ENCODE measurements at regions not wholly inside any gene's neighbourhood (a gene's known extent, or its start where the extent isn't known, plus 50 kb on each side); places are given as distances from the start of the nearest gene placed in this dataset.
"Not testable (repeated sequence)": the region's sequence is repeated elsewhere in the genome, so short reads cannot be mapped to it uniquely, and the experiment has no call there.

GRCh38 chr12:88921890-88922532, 341.7 kb upstream of the KITLG start:
- POLR2A ChIA-PET: no interaction called here
- H3K4me3 Mint-ChIP-seq: no peak overlapping the region
- no peak overlapping the region for H3K27ac Mint-ChIP-seq
- DNase-seq: no peak
- no peaks in the 10 kb centered on the region for H3K36me3 Mint-ChIP-seq
- peaks cover 4% of the 10 kb centered on the region for H3K27me3 Mint-ChIP-seq
- H3K9me3 Mint-ChIP-seq: no peaks in the 10 kb centered on the region
- no peaks in the 10 kb centered on the region for H3K4me1 Mint-ChIP-seq
- ATAC-seq (ENCODE audit: low read depth): no peak

- DNase-seq: no peak
- no peaks in the 10 kb centered on the region for H3K9me3 Mint-ChIP-seq
- peaks cover 4% of the 10 kb centered on the region for H3K27me3 Mint-ChIP-seq
- H3K4me1 Mint-ChIP-seq: no peaks in the 10 kb centered on the region
- POLR2A ChIA-PET: no interaction called here
- no peak overlapping the region for H3K27ac Mint-ChIP-seq
- H3K4me3 Mint-ChIP-seq: no peak overlapping the region
- ATAC-seq (ENCODE audit: low read depth): no peak
- H3K36me3 Mint-ChIP-seq: no peaks in the 10 kb centered on the region
These were observed 341.2 kb upstream of the KITLG start for GRCh38 chr12:88921434-88921833.

DNA sequence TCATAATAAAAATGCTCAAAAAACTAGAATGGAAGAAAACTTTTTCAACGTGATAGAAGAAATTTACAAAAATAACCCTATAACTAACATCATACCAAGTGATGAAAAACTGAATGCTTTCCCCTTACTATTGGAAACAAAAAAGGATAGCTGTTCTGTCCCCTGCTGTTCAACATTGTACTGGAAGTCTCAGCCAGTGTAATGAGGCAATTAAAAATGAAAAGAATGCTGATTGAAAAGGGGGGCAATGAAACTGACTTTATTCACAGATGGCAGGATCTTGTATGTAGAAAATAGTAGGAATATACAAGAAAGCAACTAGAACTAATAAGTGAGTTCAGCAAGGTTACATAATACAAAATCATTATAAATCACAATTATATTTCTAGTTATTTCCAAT, 337.9 kb upstream of the KITLG start:
- POLR2A ChIA-PET: no interaction called here
- H3K4me3 Mint-ChIP-seq: no peak overlapping the region
- peaks cover 8% of the 10 kb centered on the region for H3K9me3 Mint-ChIP-seq
- H3K36me3 Mint-ChIP-seq: no peaks in the 10 kb centered on the region
- H3K4me1 Mint-ChIP-seq: no peaks in the 10 kb centered on the region
- no peak overlapping the region for H3K27ac Mint-ChIP-seq
- DNase-seq: no peak
- no peaks in the 10 kb centered on the region for H3K27me3 Mint-ChIP-seq
- no peak for ATAC-seq (ENCODE audit: low read depth)

DNA sequence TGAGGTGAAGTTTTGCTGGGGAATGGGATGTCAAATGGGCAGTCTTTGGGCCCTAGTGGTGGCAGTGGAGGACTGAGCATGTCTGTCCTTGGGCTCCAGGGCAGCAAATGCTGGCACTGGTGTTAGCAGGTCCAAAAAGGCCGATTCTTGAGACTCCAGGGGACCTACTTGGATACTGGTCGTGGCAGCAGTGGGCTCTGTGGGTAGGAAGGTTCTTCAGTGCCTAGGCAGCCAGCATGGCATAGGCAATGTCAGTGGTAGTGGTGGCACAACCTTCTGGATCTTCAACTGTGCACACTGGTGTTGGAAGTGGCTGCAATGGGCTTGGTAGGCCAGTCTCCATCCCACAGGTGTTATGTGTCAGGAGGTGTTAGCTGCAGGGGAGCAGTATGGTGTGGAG, 334.7 kb upstream of the KITLG start:
- Mint-ChIP-seq H3K4me1 (no peaks in the 10 kb centered on the region), H3K27ac (no peak overlapping the region), H3K36me3 (no peaks in the 10 kb centered on the region), H3K27me3 (no peaks in the 10 kb centered on the region), H3K4me3 (no peak overlapping the region), H3K9me3 (peaks cover 8% of the 10 kb centered on the region)
- DNase-seq (no peak), ATAC-seq (ENCODE audit: low read depth) (no peak)
- POLR2A ChIA-PET: no interaction called here

DNA sequence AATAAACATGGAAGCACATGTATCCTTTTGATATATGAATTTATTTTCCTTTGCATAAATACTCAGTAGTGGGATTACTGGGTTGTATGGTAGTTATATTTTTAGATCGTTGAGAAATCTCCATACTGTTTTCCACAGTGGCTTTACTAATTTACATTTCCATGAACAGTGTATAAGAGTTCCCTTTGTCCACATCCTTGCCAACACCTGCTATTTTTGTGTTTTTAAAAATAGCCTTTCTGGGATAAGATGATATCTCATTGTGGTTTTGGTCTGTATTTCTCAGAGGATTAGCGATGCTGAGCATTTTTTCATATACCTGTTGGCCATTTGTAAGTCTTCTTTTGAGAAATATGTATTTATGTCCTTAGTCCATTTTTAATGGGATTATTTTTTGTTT, 329.2 kb upstream of the KITLG start:
- Mint-ChIP-seq H3K9me3 (peaks cover 4% of the 10 kb centered on the region), H3K4me3 (no peak overlapping the region), H3K36me3 (no peaks in the 10 kb centered on the region), H3K27me3 (no peaks in the 10 kb centered on the region), H3K4me1 (no peaks in the 10 kb centered on the region), H3K27ac (no peak overlapping the region)
- DNase-seq: no peak
- no peak for ATAC-seq (ENCODE audit: low read depth)
- POLR2A ChIA-PET: no interaction called here

- Mint-ChIP-seq H3K27me3 (no peaks in the 10 kb centered on the region), H3K9me3 (no peaks in the 10 kb centered on the region), H3K4me3 (no peak overlapping the region), H3K36me3 (no peaks in the 10 kb centered on the region), H3K27ac (no peak overlapping the region), H3K4me1 (no peaks in the 10 kb centered on the region)
- DNase-seq (no peak), ATAC-seq (ENCODE audit: low read depth) (no peak)
- POLR2A ChIA-PET: no interaction called here
These were observed 328.1 kb upstream of the KITLG start for GRCh38 chr12:88908345-88908744.

- no peak for ATAC-seq (ENCODE audit: low read depth)
These were observed 324.4 kb upstream of the KITLG start for GRCh38 chr12:88904705-88905104.

DNA sequence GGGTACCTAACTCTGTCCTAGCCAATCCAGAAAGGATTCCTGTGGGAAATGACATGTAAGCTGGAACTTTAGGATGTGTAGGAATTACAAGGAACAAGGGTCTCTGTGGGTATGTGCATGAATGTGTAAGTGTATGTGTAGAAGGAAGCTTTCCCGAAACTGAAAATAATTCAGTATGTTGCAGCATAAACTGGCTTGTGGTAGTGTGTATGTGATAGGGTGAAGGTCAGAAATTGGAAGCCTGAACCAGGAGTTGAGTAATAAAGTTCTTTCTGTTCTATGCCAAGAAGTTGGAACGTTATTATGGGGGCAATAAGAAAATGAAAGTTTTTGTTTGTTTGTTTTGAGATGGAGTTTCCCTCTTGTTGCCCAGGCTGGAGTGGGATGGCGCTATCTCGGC, 323.1 kb upstream of the KITLG start:
- POLR2A ChIA-PET: no interaction called here
- Mint-ChIP-seq H3K36me3 (no peaks in the 10 kb centered on the region), H3K27ac (no peak overlapping the region), H3K4me1 (no peaks in the 10 kb centered on the region), H3K4me3 (no peak overlapping the region), H3K9me3 (no peaks in the 10 kb centered on the region), H3K27me3 (peaks cover 8% of the 10 kb centered on the region)
- DNase-seq: no peak
- ATAC-seq (ENCODE audit: low read depth): no peak

More at GRCh38 chr12:88904705-88905104, 324.4 kb upstream of the KITLG start:
- H3K9me3 Mint-ChIP-seq: no peaks in the 10 kb centered on the region
- DNase-seq: no peak
- H3K27ac Mint-ChIP-seq: no peak overlapping the region
- H3K4me3 Mint-ChIP-seq: no peak overlapping the region
- no peaks in the 10 kb centered on the region for H3K36me3 Mint-ChIP-seq
- POLR2A ChIA-PET: no interaction called here
- H3K27me3 Mint-ChIP-seq: peaks cover 3% of the 10 kb centered on the region
- H3K4me1 Mint-ChIP-seq: no peaks in the 10 kb centered on the region

GRCh38 chr12:88897723-88898122, 317.5 kb upstream of the KITLG start:
- no peaks in the 10 kb centered on the region for H3K4me1 Mint-ChIP-seq
- peaks cover 8% of the 10 kb centered on the region for H3K27me3 Mint-ChIP-seq
- no peaks in the 10 kb centered on the region for H3K36me3 Mint-ChIP-seq
- no peak overlapping the region for H3K4me3 Mint-ChIP-seq
- DNase-seq (no peak), ATAC-seq (ENCODE audit: low read depth) (no peak)
- POLR2A ChIA-PET: no interaction called here
- H3K9me3 Mint-ChIP-seq: no peaks in the 10 kb centered on the region
- H3K27ac Mint-ChIP-seq: no peak overlapping the region

DNA sequence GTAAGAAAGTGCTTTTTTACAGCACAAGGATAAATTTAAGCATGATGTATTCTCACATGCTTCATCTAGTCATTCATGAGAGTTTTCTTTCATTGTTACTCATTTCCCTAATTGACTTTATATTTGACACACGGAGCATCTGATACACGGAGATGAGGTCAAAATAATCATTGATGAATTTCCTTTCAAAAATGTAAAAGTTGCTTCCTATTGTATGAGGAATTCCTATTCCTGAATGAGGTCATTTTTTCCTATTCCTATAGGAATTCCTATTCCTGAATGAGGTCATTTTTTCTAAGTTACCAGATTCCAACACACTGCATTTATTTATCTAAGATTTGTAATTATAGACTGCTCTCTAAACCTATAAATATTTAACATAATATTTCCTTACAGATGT, 316.7 kb upstream of the KITLG start:
- H3K27me3 Mint-ChIP-seq: peaks cover 8% of the 10 kb centered on the region
- no peaks in the 10 kb centered on the region for H3K4me1 Mint-ChIP-seq
- no peak for DNase-seq
- H3K4me3 Mint-ChIP-seq: no peak overlapping the region
- no peak overlapping the region for H3K27ac Mint-ChIP-seq
- H3K9me3 Mint-ChIP-seq: no peaks in the 10 kb centered on the region
- POLR2A ChIA-PET: no interaction called here
- H3K36me3 Mint-ChIP-seq: no peaks in the 10 kb centered on the region
- no peak for ATAC-seq (ENCODE audit: low read depth)

DNA sequence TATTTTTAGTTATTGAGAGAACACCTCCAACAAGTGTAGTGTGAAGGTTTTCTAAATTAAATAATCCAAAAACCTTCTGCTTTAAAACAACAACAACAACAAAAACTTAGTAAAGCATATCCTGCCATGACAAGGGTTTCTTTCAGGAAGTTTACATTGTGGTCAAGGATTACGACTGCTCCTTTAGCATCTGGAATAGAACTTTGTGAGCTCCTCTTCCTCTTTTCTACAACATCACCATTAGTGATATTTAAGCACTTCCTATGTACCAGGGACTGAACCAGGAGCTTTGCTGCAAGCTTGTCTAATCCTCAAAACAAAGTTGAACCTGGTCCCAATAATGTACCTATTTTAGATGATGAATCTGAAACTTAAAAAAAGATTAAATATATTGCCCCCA, 315.4 kb upstream of the KITLG start:
- H3K4me1 Mint-ChIP-seq: no peaks in the 10 kb centered on the region
- no peaks in the 10 kb centered on the region for H3K36me3 Mint-ChIP-seq
- ATAC-seq (ENCODE audit: low read depth) (no peak), DNase-seq (no peak)
- H3K27ac Mint-ChIP-seq: no peak overlapping the region
- POLR2A ChIA-PET: no interaction called here
- no peaks in the 10 kb centered on the region for H3K9me3 Mint-ChIP-seq
- peaks cover 6% of the 10 kb centered on the region for H3K27me3 Mint-ChIP-seq
- H3K4me3 Mint-ChIP-seq: no peak overlapping the region

GRCh38 chr12:88893801-88894200, 313.5 kb upstream of the KITLG start:
- DNase-seq (no peak), ATAC-seq (ENCODE audit: low read depth) (no peak)
- POLR2A ChIA-PET: no interaction called here
- no peak overlapping the region for H3K27ac Mint-ChIP-seq
- H3K9me3 Mint-ChIP-seq: no peaks in the 10 kb centered on the region
- no peak overlapping the region for H3K4me3 Mint-ChIP-seq
- H3K36me3 Mint-ChIP-seq: no peaks in the 10 kb centered on the region
- no peaks in the 10 kb centered on the region for H3K4me1 Mint-ChIP-seq
- peaks cover 2% of the 10 kb centered on the region for H3K27me3 Mint-ChIP-seq

- H3K27ac Mint-ChIP-seq; DNase-seq; POLR2A ChIA-PET; H3K9me3 Mint-ChIP-seq; ATAC-seq (ENCODE audit: low read depth); H3K4me1 Mint-ChIP-seq; H3K36me3 Mint-ChIP-seq; H3K27me3 Mint-ChIP-seq; H3K4me3 Mint-ChIP-seq: not testable (repeated sequence)
These were observed 311.2 kb upstream of the KITLG start for GRCh38 chr12:88891434-88891833.

DNA sequence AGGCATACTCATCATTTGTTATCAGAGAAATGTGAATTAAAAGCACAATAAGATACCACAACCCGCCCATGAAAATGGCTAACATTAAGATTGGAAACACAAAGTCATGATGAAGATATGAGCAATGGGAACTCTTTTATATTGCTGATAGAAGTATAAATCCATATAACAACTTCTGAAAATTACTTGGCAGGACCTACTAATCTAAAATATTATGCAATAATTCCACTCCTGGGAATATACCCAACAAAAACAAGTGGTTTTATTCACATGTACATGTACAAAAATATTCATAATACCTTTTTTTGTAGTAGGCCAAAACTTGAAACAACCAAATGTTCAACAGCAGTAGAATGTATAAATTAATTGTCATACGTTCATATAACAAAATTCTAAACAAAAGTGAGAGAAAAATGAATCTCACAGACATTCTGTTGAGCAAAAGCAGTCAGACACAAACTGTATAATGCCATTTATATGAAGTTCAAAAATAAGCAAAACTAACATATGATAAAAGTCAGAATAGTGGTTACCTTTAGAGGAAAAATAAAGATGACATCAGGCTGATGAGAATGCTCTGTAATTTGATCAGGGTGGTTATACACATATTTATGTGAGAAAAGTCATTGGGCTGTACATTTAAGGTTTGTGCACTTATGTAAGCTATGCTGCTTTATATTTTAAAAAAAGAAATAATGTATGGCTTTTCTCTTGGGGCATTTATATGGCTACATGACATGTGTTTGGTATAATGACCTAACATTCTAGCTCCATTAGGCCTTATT, 309.2 kb upstream of the KITLG start:
- Mint-ChIP-seq H3K4me3 (no peak overlapping the region), H3K27ac (no peak overlapping the region), H3K4me1 (no peaks in the 10 kb centered on the region), H3K9me3 (no peaks in the 10 kb centered on the region), H3K36me3 (no peaks in the 10 kb centered on the region), H3K27me3 (no peaks in the 10 kb centered on the region)
- ATAC-seq (ENCODE audit: low read depth) (no peak), DNase-seq (no peak)
- POLR2A ChIA-PET: no interaction called here

All from activated naive CD8-positive, alpha-beta T cell treated with anti-CD3 and anti-CD28 coated beads, Interleukin-2, amount 10 ng/mL, durations not matched to agents 7 days and 5 days (primary cell).